Sigmoid colon (tissue), 4 donors: ENCODE measurements at regions not wholly inside any gene's neighbourhood (a gene's known extent, or its start where the extent isn't known, plus 50 kb on each side); places are given as distances from the start of the nearest gene placed in this dataset.

Source experiments
- POLR2A ChIP-seq, 2 donors: fragments of 450-650 bp; IDR thresholded peaks; one replicate each; pipeline ENCODE4 v1.6.1; 2016; ENCODE audit warnings: antibody characterized with exemption in 2 of 2, mild to moderate bottlenecking in 2 of 2, moderate library complexity in 2 of 2
- POLR2AphosphoS5 ChIP-seq, 4 donors: sonication (generic); formaldehyde crosslinking; IDR thresholded peaks; one replicate each; pipeline ENCODE4 v1.6.1; 2017; ENCODE audit warnings: antibody characterized with exemption in 4 of 4
- TF ChIP-seq, protein P1 (sequence below), 4 experiments: fragments of 450-650 bp in 3 of 4; fragments of 200-600 bp in 1 of 4; IDR thresholded peaks; one replicate each; pipeline ENCODE4 v1.5.1; 2016 to 2019; ENCODE audit warnings: antibody characterized with exemption in 4 of 4, mild to moderate bottlenecking in 3 of 4, moderate library complexity in 2 of 4

DNA sequence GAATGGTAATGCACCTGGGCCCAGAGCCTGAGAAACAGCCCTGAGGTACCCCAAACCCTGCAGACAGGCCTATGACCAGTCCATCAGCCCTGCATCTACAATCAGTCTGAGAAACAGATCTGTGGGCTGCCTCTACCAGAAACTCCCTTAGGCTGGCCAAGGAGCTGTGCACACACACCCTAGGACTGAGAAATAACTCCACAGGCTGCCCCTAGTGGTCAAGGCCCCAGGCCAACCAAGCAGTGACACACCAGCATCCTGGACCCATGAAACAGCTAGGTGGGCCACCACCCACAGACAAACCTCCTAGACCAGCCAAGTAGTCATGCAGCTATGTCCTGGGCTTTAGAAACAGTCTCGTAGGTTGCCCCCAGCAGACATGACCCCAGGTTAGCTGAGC, 253.6 kb upstream of the VLDLR start:
- TF ChIP-seq POLR2A (IDR thresholded peaks at IDR 0.05) (no peak), POLR2AphosphoS5 (IDR thresholded peaks at IDR 0.05) (no peak)
- TF ChIP-seq, protein P1, sequence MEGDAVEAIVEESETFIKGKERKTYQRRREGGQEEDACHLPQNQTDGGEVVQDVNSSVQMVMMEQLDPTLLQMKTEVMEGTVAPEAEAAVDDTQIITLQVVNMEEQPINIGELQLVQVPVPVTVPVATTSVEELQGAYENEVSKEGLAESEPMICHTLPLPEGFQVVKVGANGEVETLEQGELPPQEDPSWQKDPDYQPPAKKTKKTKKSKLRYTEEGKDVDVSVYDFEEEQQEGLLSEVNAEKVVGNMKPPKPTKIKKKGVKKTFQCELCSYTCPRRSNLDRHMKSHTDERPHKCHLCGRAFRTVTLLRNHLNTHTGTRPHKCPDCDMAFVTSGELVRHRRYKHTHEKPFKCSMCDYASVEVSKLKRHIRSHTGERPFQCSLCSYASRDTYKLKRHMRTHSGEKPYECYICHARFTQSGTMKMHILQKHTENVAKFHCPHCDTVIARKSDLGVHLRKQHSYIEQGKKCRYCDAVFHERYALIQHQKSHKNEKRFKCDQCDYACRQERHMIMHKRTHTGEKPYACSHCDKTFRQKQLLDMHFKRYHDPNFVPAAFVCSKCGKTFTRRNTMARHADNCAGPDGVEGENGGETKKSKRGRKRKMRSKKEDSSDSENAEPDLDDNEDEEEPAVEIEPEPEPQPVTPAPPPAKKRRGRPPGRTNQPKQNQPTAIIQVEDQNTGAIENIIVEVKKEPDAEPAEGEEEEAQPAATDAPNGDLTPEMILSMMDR (IDR thresholded peaks at IDR 0.05) = no peak
